ENCODE measurements at regions not wholly inside any gene's neighbourhood (a gene's known extent, or its start where the extent isn't known, plus 50 kb on each side); places are given as distances from the start of the nearest gene placed in this dataset.

DNA sequence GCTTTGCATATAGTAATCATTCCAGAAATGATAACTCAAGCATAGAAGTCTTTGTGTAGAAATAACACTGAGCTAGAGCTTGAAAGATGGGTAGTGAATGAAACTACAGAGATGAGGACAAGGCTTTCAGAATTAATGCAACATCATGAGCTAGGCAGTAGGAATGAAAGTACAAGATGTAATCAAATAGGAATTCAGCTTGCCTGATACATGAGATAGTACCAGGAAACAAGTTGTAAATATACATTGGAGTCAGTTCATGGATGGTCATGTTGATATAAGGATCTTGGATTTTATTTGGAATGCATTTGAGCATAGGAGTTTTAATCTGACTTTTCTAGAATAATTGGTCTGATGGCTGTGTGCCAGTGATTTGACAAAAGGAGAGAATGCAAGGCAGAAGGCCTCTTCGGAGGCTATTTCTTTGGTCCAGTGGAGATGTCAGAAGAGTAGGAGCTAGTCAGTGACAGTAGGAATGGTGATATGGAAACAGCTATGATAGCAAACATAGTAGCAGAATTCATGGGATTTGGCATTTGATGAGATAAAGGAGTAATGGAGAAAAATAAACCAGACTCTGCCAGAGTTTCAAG, 206.4 kb upstream of the PACRGL start:
- no peak for DNase-seq (ENCODE audit: low spot score)
- no peak for TF ChIP-seq CTCF (IDR thresholded peaks at IDR 0.05; ENCODE audit: extremely low read depth, insufficient read depth, missing control alignments)
- in situ Hi-C loops (cut with MboI; ENCODE audit: low pct_unique_long_range_greater_than_20kb, low sequenced_read_pairs, unreplicated experiment) = no loop called here

DNA sequence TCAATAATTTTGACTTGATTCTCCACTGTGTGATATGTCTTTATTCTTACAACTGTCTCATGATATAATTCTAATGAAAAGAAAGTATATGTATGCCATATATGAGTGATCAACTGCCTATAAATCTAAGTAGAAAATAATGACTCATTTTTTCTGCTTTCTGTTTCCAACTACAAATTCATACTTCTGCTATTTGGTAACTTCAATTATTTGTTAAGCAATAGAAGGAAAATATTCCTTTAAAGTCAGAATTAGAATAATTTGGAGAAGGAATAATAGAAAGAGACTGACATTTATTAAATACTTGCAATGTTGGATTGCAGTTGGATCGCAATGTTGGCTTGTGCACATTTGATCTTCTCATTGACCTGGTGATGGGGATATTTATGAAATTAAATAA, 204.2 kb upstream of the PACRGL start:
- in situ Hi-C loops (cut with MboI; ENCODE audit: low pct_unique_long_range_greater_than_20kb, low sequenced_read_pairs, unreplicated experiment) = no loop called here
- TF ChIP-seq CTCF (IDR thresholded peaks at IDR 0.05; ENCODE audit: extremely low read depth, insufficient read depth, missing control alignments) = no peak
- DNase-seq (ENCODE audit: low spot score) = no peak

DNA sequence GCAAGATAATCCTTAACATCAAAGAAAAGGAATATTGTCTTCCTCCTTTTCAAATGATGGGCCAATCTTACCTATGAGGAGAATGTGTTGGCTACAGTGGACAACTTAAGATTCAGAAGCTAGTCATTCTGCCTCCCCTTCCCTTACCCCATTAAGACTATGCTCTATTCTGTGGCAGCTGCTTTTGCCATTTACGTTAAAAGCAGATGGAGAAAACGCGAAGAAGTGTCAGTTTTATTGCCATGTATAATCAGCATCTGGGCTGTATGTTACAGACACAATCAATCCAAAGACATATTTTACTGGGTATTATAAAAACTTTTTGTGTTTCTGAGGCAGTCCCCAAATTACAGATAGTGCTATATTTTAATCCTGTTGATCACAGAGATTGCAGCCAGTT, 196.1 kb upstream of the PACRGL start:
- no peak for TF ChIP-seq CTCF (IDR thresholded peaks at IDR 0.05; ENCODE audit: extremely low read depth, insufficient read depth, missing control alignments)
- DNase-seq (ENCODE audit: low spot score) = no peak
- in situ Hi-C loops (cut with MboI; ENCODE audit: low pct_unique_long_range_greater_than_20kb, low sequenced_read_pairs, unreplicated experiment) = no loop called here

DNA sequence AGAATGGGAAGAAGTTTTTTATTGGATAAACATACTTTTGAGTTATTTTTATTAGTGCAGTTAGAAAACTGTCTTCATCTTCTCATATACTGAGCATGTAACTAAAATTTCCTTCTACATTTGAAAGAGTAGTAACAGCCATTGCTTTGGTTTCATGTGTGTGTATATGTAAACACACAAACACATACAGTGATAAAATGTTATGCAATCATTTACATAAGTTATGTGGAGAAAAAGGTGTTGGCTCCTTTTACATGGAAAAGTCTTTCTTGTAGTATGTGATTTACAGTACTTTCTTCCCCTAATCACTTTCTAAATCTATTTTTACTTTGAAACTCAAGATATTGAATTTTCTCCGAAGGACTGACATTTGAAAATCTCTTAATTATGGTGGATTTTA, 194.3 kb upstream of the PACRGL start:
- in situ Hi-C loops (cut with MboI; ENCODE audit: low pct_unique_long_range_greater_than_20kb, low sequenced_read_pairs, unreplicated experiment) = no loop called here

DNA sequence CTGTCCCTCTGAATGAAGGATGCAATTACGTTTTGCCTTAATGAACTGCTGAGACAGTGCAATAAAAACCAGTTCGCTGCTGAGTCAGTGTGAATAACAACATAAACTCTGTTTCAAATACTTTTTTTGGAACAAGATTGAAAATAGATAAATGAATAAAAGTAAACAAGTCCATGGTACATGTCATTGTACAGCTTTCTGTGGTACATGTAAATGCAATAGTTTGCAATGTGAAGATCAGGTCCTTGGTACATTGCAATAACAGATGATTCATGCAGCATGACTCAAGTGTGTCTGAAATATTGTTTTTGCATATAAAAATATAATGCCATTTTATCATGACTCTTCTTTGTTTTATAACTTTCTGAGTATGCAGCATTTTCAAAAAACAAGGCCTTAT, 193.4 kb upstream of the PACRGL start:
- TF ChIP-seq CTCF (IDR thresholded peaks at IDR 0.05; ENCODE audit: extremely low read depth, insufficient read depth, missing control alignments) = no peak
- DNase-seq (ENCODE audit: low spot score) = no peak
- in situ Hi-C loops (cut with MboI; ENCODE audit: low pct_unique_long_range_greater_than_20kb, low sequenced_read_pairs, unreplicated experiment) = no loop called here

More for the DNA sequence above, 194.3 kb upstream of the PACRGL start:
- no peak for DNase-seq (ENCODE audit: low spot score)
- TF ChIP-seq CTCF (IDR thresholded peaks at IDR 0.05; ENCODE audit: extremely low read depth, insufficient read depth, missing control alignments) = no peak

- no peak for TF ChIP-seq CTCF (IDR thresholded peaks at IDR 0.05; ENCODE audit: extremely low read depth, insufficient read depth, missing control alignments)
- in situ Hi-C loops (cut with MboI; ENCODE audit: low pct_unique_long_range_greater_than_20kb, low sequenced_read_pairs, unreplicated experiment) = no loop called here
- no peak for DNase-seq (ENCODE audit: low spot score)
Observed at GRCh38 chr4:20509315-20509714, 190.9 kb upstream of the PACRGL start.

All from GM13977 (cell line).